Type B pancreatic cell (in vitro differentiated cells): ENCODE measurements at regions not wholly inside any gene's neighbourhood (a gene's known extent, or its start where the extent isn't known, plus 50 kb on each side); places are given as distances from the start of the nearest gene placed in this dataset.
"Not testable (repeated sequence)": the region's sequence is repeated elsewhere in the genome, so short reads cannot be mapped to it uniquely, and the experiment has no call there.

Experiments used
- DNase-seq: peaks from one replicate; pipeline ENCODE4 v3.0.0; 2021; ENCODE audit warnings: mixed read lengths; ENCODE audit not compliant: unreplicated experiment; ENCODE audit errors: extremely low spot score
- H3K27ac Mint-ChIP-seq: 2 replicates; pipeline ENCODE4 v1.8.0; 2021; ENCODE audit warnings: mild to moderate bottlenecking, mixed read lengths
- H3K27me3 Mint-ChIP-seq: 2 replicates; pipeline ENCODE4 v1.8.0; 2021; ENCODE audit warnings: mixed read lengths
- H3K36me3 Mint-ChIP-seq: 2 replicates; pipeline ENCODE4 v1.8.0; 2021; ENCODE audit warnings: mixed read lengths
- H3K4me1 Mint-ChIP-seq: one replicate; pipeline ENCODE4 v1.8.0; 2021; ENCODE audit warnings: mixed read lengths; ENCODE audit not compliant: unreplicated experiment
- H3K4me3 Mint-ChIP-seq: 2 replicates; pipeline ENCODE4 v1.8.0; 2021; ENCODE audit warnings: mild to moderate bottlenecking, mixed read lengths
- H3K9me3 Mint-ChIP-seq: 2 replicates; pipeline ENCODE4 v1.8.0; 2021; ENCODE audit warnings: mixed read lengths
- CTCF ChIP-seq: fragments of 200-600 bp; sonication (generic); conservative IDR thresholded peaks from 2 replicates; pipeline ENCODE4 v1.5.0; 2021; ENCODE audit warnings: antibody characterized with exemption, mild to moderate bottlenecking

- H3K36me3 Mint-ChIP-seq, result no peaks in the 10 kb centered on the region
- no peak for TF ChIP-seq CTCF
- no peak overlapping the region for H3K27ac Mint-ChIP-seq
- no peak overlapping the region for H3K4me3 Mint-ChIP-seq
- no peaks in the 10 kb centered on the region for H3K4me1 Mint-ChIP-seq
- H3K27me3 Mint-ChIP-seq, result no peaks in the 10 kb centered on the region
- H3K9me3 Mint-ChIP-seq, result no peaks in the 10 kb centered on the region
- no peak for DNase-seq
Observed at GRCh38 chr14:87257421-87257820, 735.6 kb downstream of the GALC start.

- Mint-ChIP-seq H3K4me3 (no peak overlapping the region), H3K27me3 (no peaks in the 10 kb centered on the region), H3K27ac (no peak overlapping the region), H3K36me3 (no peaks in the 10 kb centered on the region), H3K4me1 (no peaks in the 10 kb centered on the region), H3K9me3 (no peaks in the 10 kb centered on the region)
- DNase-seq, result no peak
- TF ChIP-seq CTCF, result no peak
Observed at GRCh38 chr14:87255058-87255457, 737.9 kb downstream of the GALC start.

GRCh38 chr14:87254331-87254874, 738.6 kb downstream of the GALC start:
- TF ChIP-seq CTCF, result no peak
- Mint-ChIP-seq H3K4me1 (no peaks in the 10 kb centered on the region), H3K27me3 (no peaks in the 10 kb centered on the region), H3K4me3 (no peak overlapping the region), H3K9me3 (no peaks in the 10 kb centered on the region), H3K27ac (no peak overlapping the region), H3K36me3 (no peaks in the 10 kb centered on the region)
- DNase-seq, result no peak

GRCh38 chr14:87253791-87254190, 739.2 kb downstream of the GALC start:
- not testable (repeated sequence) for H3K9me3 Mint-ChIP-seq, H3K27me3 Mint-ChIP-seq, H3K4me3 Mint-ChIP-seq, H3K27ac Mint-ChIP-seq, H3K36me3 Mint-ChIP-seq, H3K4me1 Mint-ChIP-seq, DNase-seq

- Mint-ChIP-seq H3K4me3 (no peak overlapping the region), H3K27me3 (no peaks in the 10 kb centered on the region), H3K4me1 (no peaks in the 10 kb centered on the region), H3K27ac (no peak overlapping the region), H3K36me3 (no peaks in the 10 kb centered on the region), H3K9me3 (no peaks in the 10 kb centered on the region)
- DNase-seq, result no peak
- no peak for TF ChIP-seq CTCF
Observed at GRCh38 chr14:87252103-87252502, 740.9 kb downstream of the GALC start.

GRCh38 chr14:87251011-87251410, 742.0 kb downstream of the GALC start:
- DNase-seq, result no peak
- H3K36me3 Mint-ChIP-seq, result no peaks in the 10 kb centered on the region
- H3K4me1 Mint-ChIP-seq, result no peaks in the 10 kb centered on the region
- H3K27ac Mint-ChIP-seq, result no peak overlapping the region
- H3K9me3 Mint-ChIP-seq, result no peaks in the 10 kb centered on the region
- TF ChIP-seq CTCF, result no peak
- H3K4me3 Mint-ChIP-seq, result no peak overlapping the region
- H3K27me3 Mint-ChIP-seq, result no peaks in the 10 kb centered on the region
